ACHN (cell line): ENCODE measurements at regions not wholly inside any gene's neighbourhood (a gene's known extent, or its start where the extent isn't known, plus 50 kb on each side); places are given as distances from the start of the nearest gene placed in this dataset.

Experiments
- DNase-seq: peaks from one replicate; pipeline ENCODE4 v3.0.0-alpha.2; 2015
- in situ Hi-C: cut with HindIII; loops from 2 replicates; pipeline ENCODE4 v1.10.0; 2017; ENCODE audit warnings: low sequenced_read_pairs, low pct_ligation_motif_present, low pct_unique_long_range_greater_than_20kb

- no peak for DNase-seq
- in situ Hi-C loops = no loop called here
Measured at GRCh38 chr11:32039149-32039548, 51.7 kb upstream of the RCN1 start.

GRCh38 chr11:32034680-32035079 is 56.2 kb upstream of the RCN1 start:
- no peak for DNase-seq
- in situ Hi-C loops = no loop called here

- DNase-seq = peak; percentile 10
- in situ Hi-C loops = no loop called here
Measured at GRCh38 chr11:32034149-32034548, 56.7 kb upstream of the RCN1 start.

GRCh38 chr11:32033491-32033890 is 57.4 kb upstream of the RCN1 start:
- no peak for DNase-seq
- in situ Hi-C loops = no loop called here

GRCh38 chr11:32033067-32033466 is 57.8 kb upstream of the RCN1 start:
- no peak for DNase-seq
- in situ Hi-C loops = no loop called here

- DNase-seq = no peak
- in situ Hi-C loops = no loop called here
Measured at GRCh38 chr11:32032478-32032877, 58.4 kb upstream of the RCN1 start.

- in situ Hi-C loops = no loop called here
- DNase-seq = no peak
Measured at GRCh38 chr11:32032052-32032451, 58.8 kb upstream of the RCN1 start.

- in situ Hi-C loops = no loop called here
- DNase-seq = no peak
Measured at GRCh38 chr11:32030875-32031503, 59.9 kb upstream of the RCN1 start.

GRCh38 chr11:32029721-32030120 is 61.2 kb upstream of the RCN1 start:
- in situ Hi-C loops = no loop called here
- no peak for DNase-seq

- in situ Hi-C loops = no loop called here
- DNase-seq = no peak
Measured at GRCh38 chr11:32028201-32028600, 62.7 kb upstream of the RCN1 start.

GRCh38 chr11:32026766-32027165 is 64.1 kb upstream of the RCN1 start:
- in situ Hi-C loops = no loop called here
- DNase-seq = no peak

GRCh38 chr11:32024948-32025347 is 65.9 kb upstream of the RCN1 start:
- in situ Hi-C loops = no loop called here

GRCh38 chr11:32023370-32024305 is 67.2 kb upstream of the RCN1 start:
- in situ Hi-C loops = no loop called here
- DNase-seq = no peak

More at GRCh38 chr11:32024948-32025347, 65.9 kb upstream of the RCN1 start:
- DNase-seq = no peak

- in situ Hi-C loops = no loop called here
- DNase-seq = no peak
Measured at GRCh38 chr11:32018672-32019071, 72.2 kb upstream of the RCN1 start.

GRCh38 chr11:32016111-32016510 is 74.8 kb upstream of the RCN1 start:
- DNase-seq = no peak
- in situ Hi-C loops = no loop called here

GRCh38 chr11:32015427-32015826 is 75.4 kb upstream of the RCN1 start:
- DNase-seq = no peak
- in situ Hi-C loops = no loop called here

GRCh38 chr11:32013603-32014002 is 77.3 kb upstream of the RCN1 start:
- DNase-seq = no peak
- in situ Hi-C loops = no loop called here

- no peak for DNase-seq
- in situ Hi-C loops = no loop called here
Measured at GRCh38 chr11:32012049-32012448, 78.8 kb upstream of the RCN1 start.

GRCh38 chr11:32008880-32009551 is 81.9 kb upstream of the RCN1 start:
- in situ Hi-C loops = no loop called here
- no peak for DNase-seq
